GM12892 (cell line): ENCODE measurements at regions not wholly inside any gene's neighbourhood (a gene's known extent, or its start where the extent isn't known, plus 50 kb on each side); places are given as distances from the start of the nearest gene placed in this dataset.

Source experiments
- POLR2A ChIP-seq: IDR thresholded peaks from 2 replicates; pipeline ENCODE4 v1.6.1; 2011; ENCODE audit warnings: low read depth, low read length, control low read depth
- POLR2AphosphoS5 ChIP-seq: IDR thresholded peaks from 2 replicates; pipeline ENCODE4 v1.6.1; 2011; ENCODE audit warnings: low read depth, low read length, control low read depth
- TAF1 ChIP-seq: IDR thresholded peaks from 2 replicates; pipeline ENCODE4 v1.6.1; 2011; ENCODE audit warnings: low read depth, mild to moderate bottlenecking, control low read depth, low read length, borderline replicate concordance

DNA sequence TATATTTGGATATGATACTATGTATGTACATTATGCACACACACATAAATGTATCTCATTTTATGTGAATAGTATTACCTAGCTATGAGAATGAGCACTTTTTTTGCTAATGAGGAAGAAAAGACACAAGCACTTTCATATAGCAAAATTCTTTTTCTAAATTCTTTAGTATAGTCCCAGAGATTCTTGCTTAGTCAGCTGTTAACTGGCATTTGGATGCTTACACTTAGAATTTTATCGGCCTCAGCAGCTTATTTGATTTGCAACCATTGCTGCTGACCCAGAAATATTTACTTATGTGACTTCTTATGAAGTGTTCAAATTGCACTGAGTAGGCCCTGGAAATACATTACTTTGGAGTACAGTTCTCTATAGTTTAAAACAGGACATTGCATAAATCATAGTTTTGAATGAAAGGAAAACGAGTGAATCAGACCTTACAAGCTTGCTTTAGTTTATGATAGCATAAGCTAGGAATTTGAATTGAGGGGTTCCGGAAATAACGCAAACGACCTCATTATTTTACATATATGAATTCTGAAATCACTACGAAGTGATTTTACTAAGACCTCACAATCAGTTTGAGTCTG, 653.9 kb upstream of the NEGR1 start:
- TF ChIP-seq POLR2AphosphoS5 (no peak), POLR2A (no peak), TAF1 (no peak)
